Esophagus squamous epithelium (tissue), 4 donors: ENCODE measurements at regions not wholly inside any gene's neighbourhood (a gene's known extent, or its start where the extent isn't known, plus 50 kb on each side); places are given as distances from the start of the nearest gene placed in this dataset.

ENCODE experiments used
- POLR2A ChIP-seq, 4 donors: fragments of 450-650 bp; IDR thresholded peaks; one replicate each; pipeline ENCODE4 v1.6.1; 2017; ENCODE audit warnings: antibody characterized with exemption in 4 of 4, mild to moderate bottlenecking in 4 of 4, moderate library complexity in 3 of 4
- TF ChIP-seq, protein P1 (sequence below), 6 experiments: fragments of 450-650 bp in 4 of 6; fragments of 200-600 bp in 2 of 6; sonication (generic) in 2 of 6; IDR thresholded peaks; one replicate each; pipeline ENCODE4 v1.5.1; 2016 to 2019; ENCODE audit warnings: antibody characterized with exemption in 6 of 6, mild to moderate bottlenecking in 4 of 6, moderate library complexity in 4 of 6

- no peak for TF ChIP-seq POLR2A (IDR thresholded peaks at IDR 0.05)
- TF ChIP-seq, protein P1, sequence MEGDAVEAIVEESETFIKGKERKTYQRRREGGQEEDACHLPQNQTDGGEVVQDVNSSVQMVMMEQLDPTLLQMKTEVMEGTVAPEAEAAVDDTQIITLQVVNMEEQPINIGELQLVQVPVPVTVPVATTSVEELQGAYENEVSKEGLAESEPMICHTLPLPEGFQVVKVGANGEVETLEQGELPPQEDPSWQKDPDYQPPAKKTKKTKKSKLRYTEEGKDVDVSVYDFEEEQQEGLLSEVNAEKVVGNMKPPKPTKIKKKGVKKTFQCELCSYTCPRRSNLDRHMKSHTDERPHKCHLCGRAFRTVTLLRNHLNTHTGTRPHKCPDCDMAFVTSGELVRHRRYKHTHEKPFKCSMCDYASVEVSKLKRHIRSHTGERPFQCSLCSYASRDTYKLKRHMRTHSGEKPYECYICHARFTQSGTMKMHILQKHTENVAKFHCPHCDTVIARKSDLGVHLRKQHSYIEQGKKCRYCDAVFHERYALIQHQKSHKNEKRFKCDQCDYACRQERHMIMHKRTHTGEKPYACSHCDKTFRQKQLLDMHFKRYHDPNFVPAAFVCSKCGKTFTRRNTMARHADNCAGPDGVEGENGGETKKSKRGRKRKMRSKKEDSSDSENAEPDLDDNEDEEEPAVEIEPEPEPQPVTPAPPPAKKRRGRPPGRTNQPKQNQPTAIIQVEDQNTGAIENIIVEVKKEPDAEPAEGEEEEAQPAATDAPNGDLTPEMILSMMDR (IDR thresholded peaks at IDR 0.05) = no peak
Observed at GRCh38 chr7:153433223-153433622, 619.0 kb upstream of the DPP6 start.
